ENCODE measurements at regions not wholly inside any gene's neighbourhood (a gene's known extent, or its start where the extent isn't known, plus 50 kb on each side); places are given as distances from the start of the nearest gene placed in this dataset.

DNA sequence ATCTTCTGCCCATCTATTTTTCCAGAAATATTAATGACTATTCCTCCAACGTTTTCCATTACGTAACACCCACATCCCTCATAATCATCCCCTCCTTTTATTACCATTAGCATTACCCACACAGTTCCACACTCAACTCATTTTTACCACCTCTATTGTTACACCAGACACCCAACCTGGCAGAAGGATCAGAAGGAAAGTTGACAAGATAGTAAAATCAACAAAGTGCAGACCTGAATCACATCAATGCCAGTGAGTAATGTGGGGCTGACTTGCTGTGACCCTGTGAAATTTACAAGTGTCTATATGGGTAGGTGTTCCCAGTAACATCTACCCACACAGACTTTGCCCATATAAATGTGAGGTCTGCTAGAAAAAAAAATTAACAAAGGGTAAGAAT, 568.2 kb downstream of the MAFB start:
- TF ChIP-seq, protein P1, sequence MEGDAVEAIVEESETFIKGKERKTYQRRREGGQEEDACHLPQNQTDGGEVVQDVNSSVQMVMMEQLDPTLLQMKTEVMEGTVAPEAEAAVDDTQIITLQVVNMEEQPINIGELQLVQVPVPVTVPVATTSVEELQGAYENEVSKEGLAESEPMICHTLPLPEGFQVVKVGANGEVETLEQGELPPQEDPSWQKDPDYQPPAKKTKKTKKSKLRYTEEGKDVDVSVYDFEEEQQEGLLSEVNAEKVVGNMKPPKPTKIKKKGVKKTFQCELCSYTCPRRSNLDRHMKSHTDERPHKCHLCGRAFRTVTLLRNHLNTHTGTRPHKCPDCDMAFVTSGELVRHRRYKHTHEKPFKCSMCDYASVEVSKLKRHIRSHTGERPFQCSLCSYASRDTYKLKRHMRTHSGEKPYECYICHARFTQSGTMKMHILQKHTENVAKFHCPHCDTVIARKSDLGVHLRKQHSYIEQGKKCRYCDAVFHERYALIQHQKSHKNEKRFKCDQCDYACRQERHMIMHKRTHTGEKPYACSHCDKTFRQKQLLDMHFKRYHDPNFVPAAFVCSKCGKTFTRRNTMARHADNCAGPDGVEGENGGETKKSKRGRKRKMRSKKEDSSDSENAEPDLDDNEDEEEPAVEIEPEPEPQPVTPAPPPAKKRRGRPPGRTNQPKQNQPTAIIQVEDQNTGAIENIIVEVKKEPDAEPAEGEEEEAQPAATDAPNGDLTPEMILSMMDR (IDR thresholded peaks at IDR 0.05; ENCODE audit: insufficient read depth, low read length, missing control alignments): no peak
- POLR2A ChIA-PET: no interaction called here
- no peak overlapping the region for H3K4me3 ChIP-seq (ENCODE audit: low read depth, low read length)
- CTCF ChIA-PET: no interaction called here
- no peak for DNase-seq (ENCODE audit: low read depth, low spot score)

DNA sequence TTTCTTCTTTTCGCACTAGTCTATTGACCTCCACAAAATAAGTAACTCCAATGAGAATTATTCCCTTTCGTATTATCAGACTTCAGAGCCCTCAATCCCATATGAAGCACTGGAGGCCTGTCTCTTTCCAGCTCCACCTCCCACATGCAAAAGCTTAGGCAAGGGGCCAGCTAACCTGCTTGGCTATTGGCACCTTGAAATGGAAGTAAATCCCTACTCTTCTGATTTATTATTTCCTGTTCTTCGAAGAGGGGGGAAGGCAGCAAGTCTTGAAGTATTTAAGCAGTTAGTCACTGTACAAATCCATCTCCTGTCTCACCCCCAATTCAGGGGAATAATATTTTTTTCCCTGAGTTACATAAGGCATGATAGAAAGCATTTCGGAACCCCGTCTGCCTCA, 577.8 kb downstream of the MAFB start:
- ChIA-PET POLR2A (no interaction called here), CTCF (no interaction called here)
- DNase-seq (ENCODE audit: low read depth, low spot score): no peak
- H3K4me3 ChIP-seq (ENCODE audit: low read depth, low read length): no peak overlapping the region
- TF ChIP-seq, protein P1 (IDR thresholded peaks at IDR 0.05; ENCODE audit: insufficient read depth, low read length, missing control alignments): no peak

DNA sequence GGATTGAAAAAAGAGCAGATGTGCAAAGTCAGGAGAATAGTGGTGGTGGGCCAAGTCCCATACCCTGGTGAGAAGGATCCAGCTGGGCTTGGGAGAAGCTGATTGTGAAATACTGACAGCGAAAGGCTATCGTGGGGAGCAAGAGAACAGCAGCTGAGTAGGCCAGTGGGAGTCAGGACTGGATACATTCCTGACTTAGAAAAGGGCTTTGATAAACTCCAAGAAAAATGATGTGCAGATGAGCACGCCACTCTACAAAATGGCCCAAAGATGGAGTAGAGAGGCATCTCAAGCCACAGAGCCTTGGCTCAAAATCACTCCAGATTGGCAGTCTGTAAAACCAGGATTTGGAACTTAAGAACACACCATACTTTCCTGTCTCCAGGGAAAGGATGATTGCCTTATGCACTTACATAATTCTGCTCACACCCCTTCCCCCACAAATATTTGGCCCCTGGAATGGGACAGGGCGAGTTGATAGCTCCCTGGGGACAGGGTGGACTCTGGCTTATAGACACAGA, 578.7 kb downstream of the MAFB start:
- ChIA-PET CTCF (no interaction called here), POLR2A (no interaction called here)
- no peak for DNase-seq (ENCODE audit: low read depth, low spot score)
- TF ChIP-seq, protein P1 (IDR thresholded peaks at IDR 0.05; ENCODE audit: insufficient read depth, low read length, missing control alignments): no peak
- no peak overlapping the region for H3K4me3 ChIP-seq (ENCODE audit: low read depth, low read length)

DNA sequence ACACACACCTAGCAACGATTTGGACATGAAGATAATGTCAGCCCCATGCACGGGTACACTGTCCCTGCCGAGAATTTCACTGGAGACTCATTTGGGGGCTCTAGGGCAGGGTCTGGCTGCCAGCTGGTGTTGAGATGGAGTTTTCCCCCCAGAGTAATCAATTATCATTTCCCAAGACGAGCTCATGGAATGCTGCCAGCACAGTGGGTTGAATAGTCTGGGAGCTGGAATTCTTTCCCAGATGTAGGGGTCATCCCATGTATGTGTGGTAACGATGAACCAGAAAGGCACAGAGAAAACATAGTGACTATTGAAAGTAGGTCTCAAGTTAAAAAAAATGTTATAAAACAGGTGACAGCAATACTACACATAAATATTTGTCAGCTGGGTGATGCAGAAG, 579.9 kb downstream of the MAFB start:
- no peak for DNase-seq (ENCODE audit: low read depth, low spot score)
- POLR2A ChIA-PET: no interaction called here

DNA sequence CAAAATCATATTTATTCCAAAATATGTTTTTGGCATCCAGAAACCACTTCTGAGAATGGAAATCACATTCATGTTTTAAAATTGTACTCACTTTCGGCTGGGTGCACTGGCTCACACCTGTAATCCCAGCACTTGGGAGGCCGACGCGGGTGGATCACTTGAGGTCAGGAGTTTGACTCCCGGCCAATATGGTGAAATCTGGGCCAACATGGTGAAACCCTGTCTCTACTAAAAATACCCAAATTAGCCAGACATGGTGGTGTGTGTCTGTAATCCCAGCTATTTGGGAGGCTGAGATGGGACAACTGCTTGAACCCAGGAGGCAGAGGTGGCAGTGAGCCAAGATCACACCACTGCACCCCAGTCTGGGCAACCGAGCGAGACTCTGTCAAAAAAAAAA, 580.7 kb downstream of the MAFB start:
- TF ChIP-seq, protein P1 (IDR thresholded peaks at IDR 0.05; ENCODE audit: insufficient read depth, low read length, missing control alignments): no peak
- POLR2A ChIA-PET: no interaction called here
- DNase-seq (ENCODE audit: low read depth, low spot score): no peak
- H3K4me3 ChIP-seq (ENCODE audit: low read depth, low read length): no peak overlapping the region
- CTCF ChIA-PET: no interaction called here

More for the DNA sequence above, 579.9 kb downstream of the MAFB start:
- TF ChIP-seq, protein P1 (IDR thresholded peaks at IDR 0.05; ENCODE audit: insufficient read depth, low read length, missing control alignments): no peak
- H3K4me3 ChIP-seq (ENCODE audit: low read depth, low read length): no peak overlapping the region
- CTCF ChIA-PET: no interaction called here

DNA sequence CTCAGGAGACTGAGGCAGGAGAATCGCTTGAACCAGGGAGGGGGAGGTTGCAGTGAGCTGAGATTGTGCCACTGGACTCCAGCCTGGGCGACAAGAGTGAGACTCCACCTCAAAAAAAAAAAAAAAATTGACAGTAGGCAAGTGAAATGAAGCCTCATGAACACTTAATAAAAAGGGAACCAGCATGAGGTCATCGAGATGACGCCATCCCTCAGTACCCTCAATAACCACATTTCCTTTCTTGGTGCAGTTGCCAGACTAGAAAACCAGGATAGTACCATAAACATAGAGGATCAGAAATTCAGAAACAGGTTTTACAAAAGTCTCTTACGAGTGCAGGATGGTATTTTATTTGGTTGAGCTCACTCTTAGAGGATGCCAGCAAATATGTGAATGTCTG, 584.1 kb downstream of the MAFB start:
- POLR2A ChIA-PET: no interaction called here
- TF ChIP-seq, protein P1 (IDR thresholded peaks at IDR 0.05; ENCODE audit: insufficient read depth, low read length, missing control alignments): no peak
- no peak overlapping the region for H3K4me3 ChIP-seq (ENCODE audit: low read depth, low read length)
- DNase-seq (ENCODE audit: low read depth, low spot score): no peak
- CTCF ChIA-PET: no interaction called here

Measured in AG04449 (cell line).